ENCODE measurements at regions not wholly inside any gene's neighbourhood (a gene's known extent, or its start where the extent isn't known, plus 50 kb on each side); places are given as distances from the start of the nearest gene placed in this dataset.

DNA sequence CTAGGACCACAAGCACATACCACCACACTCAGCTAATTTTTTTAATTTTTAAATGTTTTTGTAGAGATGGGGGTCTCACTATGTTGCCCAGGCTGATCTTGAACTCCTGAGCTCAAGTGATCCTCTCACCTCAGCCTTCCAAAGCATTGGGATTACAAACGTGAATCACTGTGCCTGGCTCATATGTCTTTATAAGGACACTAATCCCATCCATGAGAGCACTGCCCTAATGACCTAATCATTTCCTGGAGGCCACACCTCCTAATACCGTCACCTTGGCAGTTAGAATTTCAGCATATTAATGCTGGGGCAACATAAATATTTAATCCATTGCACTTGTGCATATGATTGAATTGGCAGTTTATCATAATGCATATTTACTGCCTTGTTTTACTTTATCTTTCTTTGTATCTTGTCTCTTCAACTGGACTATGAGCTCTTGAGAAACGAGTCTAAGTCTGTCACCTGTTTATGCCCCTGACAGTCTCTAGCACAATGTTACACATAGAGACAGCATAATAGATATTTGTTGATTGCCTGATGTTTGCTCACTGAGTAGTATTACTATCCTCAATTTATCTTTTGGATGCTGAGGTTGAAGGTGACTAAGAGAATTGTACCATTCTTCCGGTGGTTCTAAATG is 172.0 kb downstream of the AASDH start (continued):
- TF ChIP-seq CHD2 (IDR thresholded peaks at IDR 0.05; ENCODE audit: low read length) (no peak), TAF7 (optimal IDR thresholded peaks at IDR 0.05; ENCODE audit: borderline replicate concordance, low read depth, low read length) (no peak), SIRT6 (IDR thresholded peaks at IDR 0.05; ENCODE audit: low read length) (no peak), CEBPB (IDR thresholded peaks at IDR 0.05; ENCODE audit: low read depth, low read length) (no peak), EZH2 (IDR thresholded peaks at IDR 0.05; ENCODE audit: low read depth, low read length, severe bottlenecking) (no peak), BCL11A (IDR thresholded peaks at IDR 0.05; ENCODE audit: low read depth in 2 of 2, low read length in 2 of 2) (no peak), YY1 (IDR thresholded peaks at IDR 0.05; ENCODE audit: low read depth, low read length) (no peak)
- TF ChIP-seq, protein P1, sequence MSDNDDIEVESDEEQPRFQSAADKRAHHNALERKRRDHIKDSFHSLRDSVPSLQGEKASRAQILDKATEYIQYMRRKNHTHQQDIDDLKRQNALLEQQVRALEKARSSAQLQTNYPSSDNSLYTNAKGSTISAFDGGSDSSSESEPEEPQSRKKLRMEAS (IDR thresholded peaks at IDR 0.05), result no peak
